A549 (cell line): ENCODE measurements at regions not wholly inside any gene's neighbourhood (a gene's known extent, or its start where the extent isn't known, plus 50 kb on each side); places are given as distances from the start of the nearest gene placed in this dataset.

Experiments used
- ATAC-seq, 2 experiments: fragments of 200-7000 bp in 1 of 2; fragments of >200 bp in 1 of 2; cut with Nextera tagmentation in 1 of 2; cut with Tn5 transposase in 1 of 2; 3 replicates each; pipeline versions ENCODE4 v1.8.0 to v1.9.1; 2018 to 2020; ENCODE audit warnings: mild to moderate bottlenecking in 1 of 2, moderate library complexity in 1 of 2
- CTCF ChIA-PET: fragments of 300-600 bp; sonication (Branson Sonifier 250); formaldehyde crosslinking; extraction: SDS; loops from one replicate; lab custom pipeline; 2021; ENCODE audit warnings: antibody characterized with exemption, inconsistent platforms; lab: Yijun Ruan, JAX
- POLR2A ChIA-PET: fragments of 350-600 bp; formaldehyde crosslinking; extraction: SDS; loops from one replicate; lab custom pipeline; 2021; ENCODE audit warnings: antibody characterized with exemption, inconsistent platforms; lab: Yijun Ruan, JAX
- DNase-seq, 2 experiments: peaks; one replicate each; pipeline versions ENCODE4 v3.0.0 to v3.0.0-alpha.2; 2011 to 2016; ENCODE audit warnings: low read depth in 1 of 2, low spot score in 1 of 2
- FAIRE-seq: peaks from 2 replicates; lab custom pipeline; 2011; peaks lifted over from hg19 to GRCh38; lab: Jason Lieb, UNC
- H3K27ac ChIP-seq, 2 experiments: fragments of >200 bp; sonication (Bioruptor Twin); formaldehyde crosslinking; 3 replicates each; pipeline ENCODE4 v1.5.1; 2016 to 2017
- H3K4me1 ChIP-seq: fragments of >200 bp; sonication (Bioruptor Twin); formaldehyde crosslinking; 3 replicates; pipeline ENCODE4 v1.6.1; 2016
- H3K4me2 ChIP-seq: fragments of >200 bp; sonication (Bioruptor Twin); formaldehyde crosslinking; 3 replicates; pipeline ENCODE4 v1.6.1; 2016
- H3K4me3 ChIP-seq: fragments of >200 bp; sonication (Bioruptor Twin); formaldehyde crosslinking; 3 replicates; pipeline ENCODE4 v1.5.1; 2016
- H3K9me3 ChIP-seq: fragments of >200 bp; sonication (Bioruptor Twin); formaldehyde crosslinking; 3 replicates; pipeline ENCODE4 v1.6.1; 2016
- CHD4 ChIP-seq: fragments of 200-600 bp; sonication (generic); IDR thresholded peaks from 2 replicates; pipeline ENCODE4 v1.6.1; 2016; ENCODE audit warnings: antibody characterized with exemption, mild to moderate bottlenecking, borderline replicate concordance
- EHMT2 ChIP-seq: fragments of 200-600 bp; sonication (generic); IDR thresholded peaks from 2 replicates; pipeline ENCODE4 v1.6.1; 2016; ENCODE audit warnings: antibody characterized with exemption, low read depth, mild to moderate bottlenecking, moderate library complexity
- ELK1 ChIP-seq: fragments of 150-350 bp; IDR thresholded peaks from 2 replicates; pipeline ENCODE4 v1.6.1; 2014; ENCODE audit warnings: low read depth, mild to moderate bottlenecking, low read length
- HES2 ChIP-seq: fragments of >200 bp; sonication (Bioruptor Twin); formaldehyde crosslinking; IDR thresholded peaks from 2 replicates; pipeline ENCODE4 v1.6.1; 2016
- HEYL ChIP-seq: fragments of 250-450 bp; sonication (Bioruptor Pico); IDR thresholded peaks from 2 replicates; pipeline ENCODE4 v1.8.0; 2021; ENCODE audit warnings: mild to moderate bottlenecking, moderate library complexity
- HOXB5 ChIP-seq: fragments of 250-450 bp; sonication (Bioruptor Pico); IDR thresholded peaks from 2 replicates; pipeline ENCODE4 v1.5.0; 2020; ENCODE audit warnings: mild to moderate bottlenecking, moderate library complexity
- KDM1A ChIP-seq: fragments of 200-600 bp; sonication (generic); IDR thresholded peaks from 2 replicates; pipeline ENCODE4 v1.6.1; 2016; ENCODE audit warnings: low read depth, mild to moderate bottlenecking
- KDM5A ChIP-seq: fragments of 200-600 bp; sonication (generic); IDR thresholded peaks from 2 replicates; pipeline ENCODE4 v1.6.1; 2016; ENCODE audit warnings: antibody characterized with exemption, mild to moderate bottlenecking
- MAFK ChIP-seq: fragments of 450-650 bp; IDR thresholded peaks from 2 replicates; pipeline ENCODE4 v1.6.1; 2014; ENCODE audit not compliant: partially characterized antibody
- NR3C1 ChIP-seq: fragments of >200 bp; sonication (Bioruptor Twin); formaldehyde crosslinking; IDR thresholded peaks from 3 replicates; pipeline ENCODE4 v1.6.1; 2017
- POLR2A ChIP-seq: IDR thresholded peaks from 2 replicates; pipeline ENCODE4 v1.6.1; 2012; ENCODE audit warnings: mild to moderate bottlenecking, low read length
- REST ChIP-seq: fragments of 200-600 bp; sonication (generic); IDR thresholded peaks from 2 replicates; pipeline ENCODE4 v1.6.1; 2016; ENCODE audit warnings: antibody characterized with exemption, mild to moderate bottlenecking, moderate library complexity
- RNF2 ChIP-seq: fragments of 200-600 bp; sonication (generic); IDR thresholded peaks from 2 replicates; pipeline ENCODE4 v1.6.1; 2016; ENCODE audit warnings: low read depth, mild to moderate bottlenecking, antibody characterized with exemption, moderate library complexity, borderline replicate concordance
- SMC3 ChIP-seq: fragments of >200 bp; sonication (Bioruptor Twin); formaldehyde crosslinking; IDR thresholded peaks from 3 replicates; pipeline ENCODE4 v1.6.1; 2018; ENCODE audit warnings: inconsistent platforms
- TP53 ChIP-seq: fragments of 250-450 bp; sonication (Bioruptor Pico); IDR thresholded peaks from 2 replicates; pipeline ENCODE4 v1.5.0; 2021; ENCODE audit warnings: mild to moderate bottlenecking, moderate library complexity
- USF2 ChIP-seq: fragments of 450-650 bp; IDR thresholded peaks from 2 replicates; pipeline ENCODE4 v1.6.1; 2014; ENCODE audit warnings: antibody characterized with exemption
- WGBS: methylation state at CpG from one replicate; pipeline ENCODE4 v1.1.6; 2017; ENCODE audit errors: missing lambda C conversion rate; 5-methylcytosine and 5-hydroxymethylcytosine counted together

- ChIA-PET POLR2A (no interaction called here), CTCF (interaction anchor here (1.2 kb wide), 1 partner anchor 8 kb away, joined by 3 read pairs; no protein-coding TSS in a partner anchor)
- Histone ChIP-seq H3K27ac (no peak overlapping the region), H3K4me3 (no peak overlapping the region), H3K4me2 (no peak overlapping the region), H3K4me1 (no peaks in the 10 kb centered on the region), H3K9me3 (peaks cover 15% of the 10 kb centered on the region; the same call in 1 of the 3 replicates)
- ATAC-seq (no peak), FAIRE-seq (no peak), DNase-seq (no peak)
- WGBS = 45% methylated on average over 4 of the region's 4 CpGs
- TF ChIP-seq RNF2 (no peak), REST (no peak), HEYL (CRISPR knock-in tag) (no peak), KDM1A (no peak), TP53 (no peak), ELK1 (no peak), USF2 (no peak)
These were observed 171.3 kb downstream of the ACTL7B start for GRCh38 chr9:108684288-108685025.

- TF ChIP-seq MAFK (no peak), KDM5A (no peak), NR3C1 (no peak), SMC3 (no peak), HOXB5 (CRISPR knock-in tag) (no peak), USF2 (no peak), TP53 (no peak), HES2 (no peak), EHMT2 (no peak), CHD4 (no peak), POLR2A (no peak)
- H3K9me3 ChIP-seq = peaks cover 8% of the 10 kb centered on the region; the same call in 1 of the 3 replicates
- DNase-seq (no peak), FAIRE-seq (no peak), ATAC-seq (no peak)
- no peak overlapping the region for H3K27ac ChIP-seq
- POLR2A ChIA-PET = no interaction called here
- H3K4me2 ChIP-seq = no peak overlapping the region
- no peaks in the 10 kb centered on the region for H3K4me1 ChIP-seq
- CTCF ChIA-PET = interaction anchor here (0.7 to 2.9 kb wide), 4 partner anchors 12 to 1218 kb away, joined by 3 to 13 read pairs (median 6); no protein-coding TSS in a partner anchor
- WGBS = 74% methylated on average over 5 of the region's 5 CpGs
- H3K4me3 ChIP-seq = no peak overlapping the region
These were observed 172.5 kb downstream of the ACTL7B start for GRCh38 chr9:108683245-108683644.
